ENCODE measurements at regions not wholly inside any gene's neighbourhood (a gene's known extent, or its start where the extent isn't known, plus 50 kb on each side); places are given as distances from the start of the nearest gene placed in this dataset.

DNA sequence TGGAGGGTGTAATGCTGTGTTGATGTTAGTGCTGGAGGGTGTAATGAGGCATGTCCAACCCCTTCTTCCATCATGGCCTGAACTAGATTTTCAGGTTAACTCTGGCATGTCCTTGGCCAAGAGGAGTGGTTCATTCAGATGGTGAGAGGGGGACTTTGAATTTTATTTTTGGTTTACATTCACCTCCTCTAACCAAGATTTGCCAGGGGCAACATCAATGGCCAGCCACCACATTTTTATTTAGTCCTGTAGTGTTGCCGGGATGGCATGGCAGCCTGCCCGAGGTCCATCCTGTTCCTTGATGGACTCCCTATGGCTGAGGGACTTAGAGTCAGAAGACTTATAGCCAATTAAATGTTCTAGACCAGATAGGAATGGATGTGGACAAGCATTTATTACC, 484.6 kb upstream of the HS6ST1 start:
- DNase-seq (ENCODE audit: low spot score in 2 of 2): no peak

DNA sequence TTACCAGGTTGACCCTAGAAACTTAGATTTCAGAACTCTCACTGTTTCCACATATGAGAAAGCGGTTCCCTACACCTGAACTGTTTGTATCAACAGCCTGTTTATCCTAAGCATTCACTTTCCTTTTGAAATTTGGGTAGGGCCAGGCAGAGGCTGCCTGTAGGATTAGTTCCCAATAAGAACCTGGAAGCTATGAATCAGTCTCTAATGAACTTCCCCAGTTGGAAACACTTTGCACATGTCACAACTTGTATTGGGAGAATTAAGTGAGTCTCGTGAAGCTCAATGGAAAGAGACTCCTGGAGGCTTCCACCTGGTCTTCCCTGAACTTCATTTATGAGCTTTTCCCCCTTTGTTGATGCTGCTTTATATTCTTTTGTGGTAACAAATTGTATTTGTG, 486.6 kb upstream of the HS6ST1 start:
- ATAC-seq (no peak), DNase-seq (ENCODE audit: low spot score in 2 of 2) (no peak)
- Mint-ChIP-seq H3K27ac (no peak overlapping the region), H3K36me3 (no peaks in the 10 kb centered on the region), H3K9me3 (peaks cover 4 to 7% of the 10 kb centered on the region in 2 donors)

More for the DNA sequence above, 484.6 kb upstream of the HS6ST1 start:
- no peaks in the 10 kb centered on the region for H3K36me3 Mint-ChIP-seq
- H3K9me3 Mint-ChIP-seq: no peaks in the 10 kb centered on the region
- ATAC-seq: no peak
- H3K27ac Mint-ChIP-seq: no peak overlapping the region

DNA sequence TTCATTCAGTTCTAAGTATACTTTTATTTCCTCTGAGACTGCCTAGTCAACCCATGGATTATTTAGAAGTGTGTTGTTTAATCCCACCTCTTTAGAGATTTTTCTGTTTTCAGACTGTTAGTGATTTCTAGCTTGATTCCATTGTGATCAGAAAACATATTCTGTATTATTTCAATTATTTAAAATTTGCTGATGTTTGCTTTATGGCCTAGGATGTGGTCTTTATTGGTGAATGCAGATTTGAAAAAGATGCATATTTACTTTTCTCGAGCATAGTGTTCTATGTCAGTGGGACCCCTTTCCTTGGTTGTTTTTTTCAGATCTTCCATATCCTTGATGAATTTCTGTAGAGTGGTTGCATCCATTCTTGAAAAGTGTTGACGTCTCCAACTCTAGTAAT, 487.2 kb upstream of the HS6ST1 start:
- Mint-ChIP-seq H3K9me3 (peaks cover 10 to 11% of the 10 kb centered on the region in 2 donors), H3K36me3 (no peaks in the 10 kb centered on the region), H3K27ac (no peak overlapping the region)
- no peak for DNase-seq (ENCODE audit: low spot score in 2 of 2)
- ATAC-seq: no peak

DNA sequence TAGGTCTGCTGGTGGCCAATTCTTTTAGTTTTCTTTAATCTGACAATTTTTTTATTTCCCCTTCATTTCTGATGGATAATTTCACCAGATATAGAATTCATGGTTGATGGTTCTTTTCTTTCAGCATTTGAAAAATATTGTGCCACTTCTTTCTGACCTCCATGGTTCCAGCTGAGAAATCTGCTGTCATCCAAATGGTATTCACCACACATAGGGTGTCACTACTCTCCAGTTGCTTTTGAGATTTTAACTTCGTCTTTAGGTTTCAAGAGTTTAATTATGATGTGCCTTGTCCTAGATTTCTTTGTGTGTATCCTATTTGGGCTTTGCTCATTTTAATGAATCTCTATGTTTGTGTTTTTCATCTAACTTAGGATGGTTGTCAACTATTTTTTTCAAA, 488.6 kb upstream of the HS6ST1 start:
- ATAC-seq (no peak), DNase-seq (ENCODE audit: low spot score in 2 of 2) (no peak)
- Mint-ChIP-seq H3K27ac (no peak overlapping the region), H3K9me3 (peaks cover 10 to 11% of the 10 kb centered on the region in 2 donors), H3K36me3 (no peaks in the 10 kb centered on the region)

DNA sequence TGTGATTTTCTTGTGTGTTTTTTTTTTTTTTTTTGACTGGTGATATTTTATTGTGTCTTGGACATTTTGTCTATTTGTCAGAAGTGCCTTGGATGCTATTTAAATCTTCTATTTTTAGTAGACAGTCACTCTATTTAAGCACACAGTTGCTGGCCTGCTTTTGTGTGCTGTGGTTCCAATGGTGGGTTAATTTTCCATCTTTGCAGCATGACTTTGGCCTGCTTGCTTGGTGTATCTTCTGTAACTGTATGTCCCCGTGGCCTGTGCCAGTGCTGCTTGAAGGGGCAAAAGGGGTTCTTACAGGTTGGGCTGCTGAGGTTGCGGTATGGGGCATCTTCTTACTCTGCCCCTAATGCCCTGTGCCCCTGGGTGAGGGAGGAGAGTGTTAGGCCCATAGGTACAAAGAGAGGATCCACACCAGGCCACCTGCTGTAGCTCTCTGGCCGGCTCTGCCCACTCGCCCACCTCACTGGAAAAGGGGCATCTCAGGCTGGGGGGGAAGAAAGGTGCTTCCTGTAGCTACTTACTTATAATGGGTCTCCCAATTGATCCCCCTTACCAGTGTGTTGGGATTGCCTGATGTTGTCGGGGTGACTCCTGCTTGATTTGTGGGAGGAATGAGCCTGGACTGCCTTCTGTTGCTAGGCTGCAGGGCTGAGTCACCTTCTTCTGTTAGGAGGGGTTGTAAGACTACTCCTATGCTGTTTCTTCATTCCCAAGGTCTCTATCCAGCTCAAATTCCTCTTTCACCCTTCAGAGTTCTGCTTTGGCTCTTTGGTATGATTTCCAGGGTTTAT, 490.0 kb upstream of the HS6ST1 start:
- Mint-ChIP-seq H3K9me3 (peaks cover 10 to 11% of the 10 kb centered on the region in 2 donors), H3K27ac (no peak overlapping the region), H3K36me3 (no peaks in the 10 kb centered on the region)
- no peak for ATAC-seq
- no peak for DNase-seq (ENCODE audit: low spot score in 2 of 2)

DNA sequence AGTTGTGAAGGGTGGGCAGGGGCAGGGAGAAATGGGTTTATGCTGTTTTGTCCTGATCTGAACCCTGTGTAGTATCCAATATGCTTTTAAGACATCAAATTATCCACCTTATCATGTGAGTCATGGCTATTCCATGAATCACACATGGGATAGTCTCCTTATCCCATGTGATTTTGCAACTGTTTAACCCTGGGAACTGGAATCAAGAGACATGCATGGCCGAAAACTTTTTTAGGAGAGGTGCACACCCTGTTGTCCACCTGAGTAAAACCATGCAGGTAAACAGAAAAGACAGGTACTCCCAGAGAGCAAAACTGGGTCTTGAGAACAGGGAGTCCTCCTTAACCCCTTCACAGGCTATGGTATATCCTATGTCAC, 490.6 kb upstream of the HS6ST1 start:
- DNase-seq (ENCODE audit: low spot score in 2 of 2) (no peak), ATAC-seq (no peak)
- Mint-ChIP-seq H3K36me3 (no peaks in the 10 kb centered on the region), H3K27ac (no peak overlapping the region), H3K9me3 (peaks cover 10 to 11% of the 10 kb centered on the region in 2 donors)

DNA sequence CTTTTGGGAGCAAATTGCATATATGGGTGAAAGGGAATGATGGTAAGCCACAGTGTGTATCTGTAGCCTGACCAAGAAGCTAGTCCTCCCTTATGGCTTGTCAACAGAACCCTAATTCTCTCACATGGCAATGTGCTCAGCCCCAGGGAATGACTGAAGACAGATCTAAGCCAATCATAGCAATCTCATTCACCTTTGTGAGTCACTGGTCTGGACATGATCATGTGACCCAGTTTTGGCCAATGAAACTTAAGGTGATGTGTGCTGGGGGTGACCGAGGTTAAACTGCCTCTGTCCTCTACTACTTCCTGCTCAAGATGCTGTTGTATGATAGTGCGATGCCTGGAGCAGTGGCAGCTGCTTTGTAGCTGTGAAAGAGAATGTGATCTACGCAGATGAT, 491.2 kb upstream of the HS6ST1 start:
- H3K27ac Mint-ChIP-seq: no peak overlapping the region
- ATAC-seq (no peak), DNase-seq (ENCODE audit: low spot score in 2 of 2) (no peak)
- H3K9me3 Mint-ChIP-seq: peaks cover 10 to 11% of the 10 kb centered on the region in 2 donors
- H3K36me3 Mint-ChIP-seq: no peaks in the 10 kb centered on the region

DNA sequence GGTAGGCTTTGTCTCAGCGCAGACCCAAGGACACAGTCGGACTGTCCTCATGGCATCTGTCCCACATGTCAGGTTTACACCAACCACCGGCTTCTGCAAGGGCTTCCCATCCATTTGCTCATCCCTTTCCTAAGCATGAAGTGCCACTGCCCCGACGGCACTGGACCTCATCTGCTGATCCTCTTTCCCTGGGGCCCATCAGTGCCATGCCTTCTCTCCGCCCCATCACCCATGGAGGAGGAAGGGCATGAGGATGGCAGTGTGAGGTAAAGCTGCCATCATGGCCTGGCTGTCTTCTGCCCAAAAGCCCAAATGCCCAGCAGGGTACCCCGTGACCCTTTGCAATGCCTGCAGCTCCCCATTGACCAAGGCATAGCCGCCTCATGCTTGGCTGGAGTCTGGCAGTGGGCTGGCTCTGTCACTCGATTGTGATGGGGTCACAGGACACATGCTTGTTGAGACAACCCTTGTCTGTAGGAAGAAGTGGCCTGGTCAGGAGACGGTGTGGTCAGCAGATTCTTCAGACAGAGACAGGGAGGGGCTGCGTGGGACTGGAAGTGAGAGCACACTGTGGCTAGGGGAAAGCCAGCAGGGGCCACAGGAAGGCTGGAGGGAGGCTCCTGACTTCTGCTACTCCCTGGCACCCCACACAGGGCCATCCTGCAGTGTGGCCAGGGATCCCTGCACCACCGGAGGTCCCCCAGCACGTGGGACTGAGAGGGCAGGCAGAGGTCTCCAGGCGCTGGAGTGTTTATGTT, 493.7 kb upstream of the HS6ST1 start:
- DNase-seq (ENCODE audit: low spot score in 2 of 2) (no peak), ATAC-seq (no peak)
- Mint-ChIP-seq H3K9me3 (peaks cover 10 to 11% of the 10 kb centered on the region in 2 donors), H3K27ac (no peak overlapping the region), H3K36me3 (no peaks in the 10 kb centered on the region)

DNA sequence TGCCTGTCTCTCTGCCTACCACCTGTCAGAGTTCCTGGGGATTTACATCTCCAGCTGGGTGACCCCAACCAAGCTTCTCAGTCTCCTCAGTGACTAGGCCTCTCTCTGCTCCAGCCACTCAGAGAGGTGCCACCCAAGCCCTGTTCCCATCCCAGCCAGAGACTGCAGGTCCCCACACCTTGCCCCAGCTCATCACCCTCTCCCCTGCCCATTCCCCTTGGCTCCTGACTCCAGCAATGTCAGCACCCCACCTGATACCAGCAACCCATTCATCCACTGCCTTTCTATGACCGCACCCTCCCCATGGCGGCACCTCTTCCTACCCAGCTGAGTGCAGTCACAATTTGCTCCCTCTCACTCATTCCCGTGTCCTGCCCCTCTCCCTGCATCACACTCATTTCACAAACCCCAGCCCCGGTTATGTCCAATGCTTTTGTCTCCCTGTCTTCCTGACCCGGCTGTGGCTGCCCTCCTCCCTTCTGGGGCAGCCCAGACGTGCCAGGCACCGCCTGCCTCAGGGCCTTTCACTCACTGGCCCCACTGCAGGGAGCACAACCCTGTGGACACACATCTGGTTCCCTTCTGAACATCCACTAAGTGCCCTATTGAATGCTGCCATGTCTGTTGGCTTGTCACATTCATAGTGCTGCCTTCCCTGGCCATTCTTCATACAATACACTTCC, 494.8 kb upstream of the HS6ST1 start:
- DNase-seq (ENCODE audit: low spot score in 2 of 2) (no peak), ATAC-seq (no peak)
- no peak overlapping the region for H3K27ac Mint-ChIP-seq
- no peaks in the 10 kb centered on the region for H3K36me3 Mint-ChIP-seq
- peaks cover 10 to 11% of the 10 kb centered on the region in 2 donors for H3K9me3 Mint-ChIP-seq

DNA sequence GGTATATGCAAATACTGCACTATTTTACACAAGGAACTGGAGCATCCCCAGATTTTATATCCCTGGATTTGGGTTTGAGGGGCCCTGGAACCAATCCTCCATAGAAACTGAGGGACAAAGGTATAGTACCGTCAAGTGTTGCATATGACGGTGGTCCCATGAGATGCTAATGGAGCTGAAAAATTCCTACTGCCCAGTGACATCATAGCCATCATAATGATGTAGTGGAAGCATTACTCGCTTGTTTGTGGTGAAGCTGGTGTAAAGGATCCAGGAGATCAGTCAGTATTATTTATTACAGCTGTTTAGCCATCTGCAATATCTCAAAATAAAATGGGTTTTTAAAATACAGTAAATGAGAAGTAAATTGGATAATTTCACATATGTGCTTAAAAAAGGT, 496.6 kb upstream of the HS6ST1 start:
- H3K9me3 Mint-ChIP-seq: peaks cover 4 to 6% of the 10 kb centered on the region in 2 donors

DNA sequence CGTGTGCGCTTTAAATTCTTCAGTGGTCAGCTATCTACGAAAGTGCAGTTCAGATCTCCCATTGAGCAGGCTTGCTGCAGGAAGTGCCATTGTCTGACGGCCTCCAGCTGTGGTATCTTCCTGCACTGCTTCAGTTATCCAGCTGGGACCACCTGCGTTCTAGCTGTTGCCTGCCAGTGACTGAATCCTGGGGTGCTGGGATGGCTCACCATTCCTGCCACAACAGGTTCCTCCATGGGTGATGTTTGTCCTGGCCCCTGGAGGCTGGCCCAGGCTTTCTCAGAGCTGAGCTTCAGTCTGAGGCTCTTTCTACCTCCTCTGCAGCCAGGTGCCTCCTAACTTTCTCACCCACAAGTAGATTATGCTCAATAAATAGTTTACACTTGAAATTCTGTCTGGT, 498.5 kb upstream of the HS6ST1 start:
- H3K36me3 Mint-ChIP-seq: no peaks in the 10 kb centered on the region
- no peak for ATAC-seq
- H3K27ac Mint-ChIP-seq: no peak overlapping the region

More for the DNA sequence above, 496.6 kb upstream of the HS6ST1 start:
- ATAC-seq (no peak), DNase-seq (ENCODE audit: low spot score in 2 of 2) (no peak)
- Mint-ChIP-seq H3K36me3 (no peaks in the 10 kb centered on the region), H3K27ac (no peak overlapping the region)

DNA sequence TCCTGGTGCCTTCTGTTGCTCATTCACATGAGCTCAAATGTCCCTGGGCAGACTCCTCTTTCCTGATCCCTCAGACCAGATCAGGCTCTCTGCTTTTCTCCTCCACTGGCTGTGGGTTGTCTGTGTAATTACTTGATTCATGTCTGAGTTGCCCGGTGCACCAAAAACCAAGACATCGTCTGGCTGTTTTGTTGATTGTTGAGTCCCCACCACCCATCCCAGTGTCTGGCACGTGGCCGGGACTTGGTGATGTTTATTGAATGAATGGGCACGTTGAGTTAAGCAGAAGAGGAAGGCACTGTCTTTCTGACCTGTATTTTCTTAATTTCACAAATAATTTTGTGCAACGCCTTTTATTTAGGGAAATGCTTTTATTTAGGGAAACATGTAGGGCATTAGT, 499.1 kb upstream of the HS6ST1 start:
- DNase-seq (ENCODE audit: low spot score in 2 of 2): no peak
- no peak for ATAC-seq
- Mint-ChIP-seq H3K27ac (no peak overlapping the region), H3K36me3 (no peaks in the 10 kb centered on the region), H3K9me3 (no peaks in the 10 kb centered on the region)

More for the DNA sequence above, 498.5 kb upstream of the HS6ST1 start:
- no peaks in the 10 kb centered on the region for H3K9me3 Mint-ChIP-seq
- DNase-seq (ENCODE audit: low spot score in 2 of 2): no peak

DNA sequence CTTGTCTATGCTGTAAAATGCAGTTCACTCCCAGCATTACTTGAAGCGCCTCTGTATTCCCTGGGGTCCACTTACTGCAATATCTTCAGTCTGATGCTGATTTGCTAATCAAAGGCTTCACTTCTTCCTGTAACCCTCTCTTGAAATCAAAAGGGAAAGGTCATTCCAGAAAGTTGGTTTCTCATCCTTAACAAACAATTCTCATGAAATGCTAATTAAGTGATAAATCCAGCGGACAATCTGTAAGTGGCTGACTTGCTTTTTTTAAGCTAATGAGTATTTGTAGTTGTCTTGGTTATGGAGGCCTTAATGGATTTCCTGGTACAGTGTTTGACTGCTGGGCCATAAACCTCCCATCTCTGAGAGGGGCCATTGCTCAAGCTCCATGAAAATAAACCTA, 499.6 kb upstream of the HS6ST1 start:
- ATAC-seq: no peak

DNA sequence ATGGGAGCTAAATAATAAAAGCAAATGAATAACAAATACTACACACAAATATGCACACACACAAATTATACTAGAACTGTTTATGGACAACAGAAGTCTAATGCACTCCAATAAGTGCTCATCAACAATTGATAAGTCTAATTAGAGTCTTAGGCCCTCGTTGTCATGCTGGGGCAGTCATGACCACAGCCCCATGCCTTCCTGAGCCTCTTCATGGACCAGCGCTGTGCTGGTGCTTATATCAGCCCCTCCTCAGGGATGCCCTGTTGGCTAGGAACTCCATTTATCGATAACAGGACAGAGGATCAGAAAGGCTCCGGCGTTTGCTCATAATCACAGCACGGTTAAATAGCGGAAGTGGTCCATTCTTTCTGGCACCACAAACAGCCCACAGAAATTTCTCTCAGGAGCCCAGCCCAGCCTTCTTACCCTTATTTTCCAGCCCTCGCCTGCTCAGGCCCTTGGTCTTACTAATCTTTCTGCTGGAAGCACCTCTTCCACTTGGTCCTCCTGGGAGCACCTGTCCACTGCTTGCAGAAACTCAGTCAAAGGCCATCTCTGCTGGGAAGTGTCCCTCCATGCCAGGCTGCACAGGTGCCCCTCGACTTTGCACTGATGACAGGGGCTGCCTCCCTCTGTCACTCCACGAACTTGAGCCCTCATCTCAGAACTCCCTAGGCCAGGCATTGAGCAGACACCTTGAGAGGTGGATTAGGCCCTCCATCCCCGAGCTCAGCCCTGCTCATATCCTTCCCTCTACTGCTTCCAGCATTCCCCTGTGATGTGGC, 500.2 kb upstream of the HS6ST1 start:
- DNase-seq (ENCODE audit: low spot score in 2 of 2): no peak

More for the DNA sequence above, 499.6 kb upstream of the HS6ST1 start:
- H3K9me3 Mint-ChIP-seq: no peaks in the 10 kb centered on the region
- no peak for DNase-seq (ENCODE audit: low spot score in 2 of 2)
- no peak overlapping the region for H3K27ac Mint-ChIP-seq
- no peaks in the 10 kb centered on the region for H3K36me3 Mint-ChIP-seq

DNA sequence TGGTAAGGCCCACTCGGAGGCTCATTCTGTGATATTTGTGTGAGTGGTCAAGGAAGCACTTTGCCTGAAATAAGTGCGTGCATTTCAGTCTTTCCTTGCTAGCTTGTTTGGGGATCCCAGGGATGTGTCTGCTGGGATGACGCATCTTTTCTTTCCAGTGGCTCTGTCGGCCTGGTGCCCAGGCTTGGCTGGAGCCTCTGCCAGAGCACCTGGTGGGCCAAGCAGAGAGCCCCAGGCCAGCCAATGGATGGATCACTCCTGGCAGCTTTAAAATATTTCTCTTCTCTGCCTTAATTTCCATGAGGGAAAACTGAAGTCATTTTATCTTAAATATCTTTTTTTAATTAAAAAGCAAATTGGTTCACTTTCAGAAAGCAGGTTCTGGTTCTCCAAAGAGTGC, 501.8 kb upstream of the HS6ST1 start:
- Mint-ChIP-seq H3K9me3 (peaks cover 4% of the 10 kb centered on the region in 2 donors), H3K27ac (no peak overlapping the region), H3K36me3 (no peaks in the 10 kb centered on the region)
- DNase-seq (ENCODE audit: low spot score in 2 of 2): no peak
- no peak for ATAC-seq

More for the DNA sequence above, 500.2 kb upstream of the HS6ST1 start:
- no peak overlapping the region for H3K27ac Mint-ChIP-seq
- H3K9me3 Mint-ChIP-seq: no peaks in the 10 kb centered on the region
- H3K36me3 Mint-ChIP-seq: no peaks in the 10 kb centered on the region
- no peak for ATAC-seq

DNA sequence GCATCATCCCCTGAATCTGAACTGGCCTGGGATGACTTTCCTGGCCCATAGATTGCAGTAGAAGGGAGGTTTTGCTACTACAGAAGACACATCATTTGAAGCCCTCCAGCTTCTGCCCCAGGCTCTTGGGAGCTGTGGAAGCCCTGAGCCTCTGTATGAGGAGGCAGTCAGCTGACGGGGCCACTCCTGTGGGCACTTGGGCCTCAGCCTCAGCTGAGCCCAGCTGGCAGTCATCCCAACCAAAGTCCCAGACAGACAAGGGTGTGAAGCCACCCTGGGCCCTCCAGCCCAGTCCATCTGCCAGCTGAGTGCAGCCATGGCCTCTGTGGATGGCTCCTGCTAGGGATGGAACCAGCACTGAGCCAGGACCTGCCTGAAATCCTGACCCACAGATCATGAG, 502.3 kb upstream of the HS6ST1 start:
- Mint-ChIP-seq H3K27ac (no peak overlapping the region), H3K36me3 (no peaks in the 10 kb centered on the region), H3K9me3 (peaks cover 4% of the 10 kb centered on the region in 2 donors)
- ATAC-seq: no peak
- no peak for DNase-seq (ENCODE audit: low spot score in 2 of 2)

Measured in activated naive CD4-positive, alpha-beta T cell treated with anti-CD3 and anti-CD28 coated beads, Interleukin-2, amount 50 U/mL, for 72 hours (primary cell).